ENCODE measurements at regions not wholly inside any gene's neighbourhood (a gene's known extent, or its start where the extent isn't known, plus 50 kb on each side); places are given as distances from the start of the nearest gene placed in this dataset.

DNA sequence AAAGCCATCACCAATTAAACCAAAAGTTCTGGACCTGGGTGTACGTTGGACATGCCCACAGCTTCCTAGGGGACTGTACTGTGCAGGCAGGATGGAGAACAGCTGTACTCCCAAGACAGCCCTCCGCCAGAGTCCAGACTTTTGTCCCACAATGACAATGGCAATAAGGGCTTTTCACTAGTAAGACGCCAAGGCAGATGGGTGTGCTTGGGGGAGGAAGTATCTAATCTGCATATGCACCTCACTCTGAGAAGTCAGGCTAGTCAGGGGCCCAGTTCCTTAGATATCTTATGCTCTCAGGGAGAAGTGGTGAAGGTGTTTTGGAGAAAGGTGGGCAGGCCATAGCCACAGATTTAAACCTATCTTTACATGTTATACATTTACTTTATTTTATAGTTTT lies 85.1 kb upstream of the USP47 start:
- Histone ChIP-seq H3K4ac (ENCODE audit: low read depth, low read length) (no peak overlapping the region), H4K91ac (ENCODE audit: insufficient read depth, low read depth, low read length) (no peak overlapping the region), H3K79me1 (ENCODE audit: low read depth in 1 of 2, low read length in 2 of 2) (no peaks in the 10 kb centered on the region), H4K20me1 (ENCODE audit: insufficient read depth, low read length) (no peaks in the 10 kb centered on the region), H2AK5ac (ENCODE audit: low read depth, low read length) (no peak overlapping the region), H3K4me3 (ENCODE audit: insufficient read depth, low read depth, low read length) (no peak overlapping the region), H3K9ac (ENCODE audit: low read depth, low read length) (no peak overlapping the region), H3K27ac (ENCODE audit: insufficient read depth, low read length) (no peak overlapping the region), H3K56ac (ENCODE audit: extremely low read depth, insufficient read depth, low read length) (no peak overlapping the region), H3K36me3 (ENCODE audit: control insufficient read depth, insufficient read depth, low read length) (no peaks in the 10 kb centered on the region), H3K9me1 (ENCODE audit: insufficient read depth, low read length) (no peaks in the 10 kb centered on the region), H3K4me1 (ENCODE audit: control insufficient read depth, insufficient read depth, low read length) (no peaks in the 10 kb centered on the region), H3K14ac (replicated peaks; ENCODE audit: low read depth, low read length) (no peak overlapping the region), H4K8ac (ENCODE audit: low read depth in 2 of 2, low read length in 2 of 2) (no peak overlapping the region), H2BK5ac (ENCODE audit: low read depth, low read length, poor library complexity, severe bottlenecking) (no peak overlapping the region), H3K27me3 (ENCODE audit: control insufficient read depth, insufficient read depth, low read length) (peaks cover 72% of the 10 kb centered on the region), H2BK20ac (ENCODE audit: low read depth, low read length) (no peak overlapping the region), H2AK9ac (replicated peaks; ENCODE audit: low read depth, low read length, poor library complexity) (no peak overlapping the region), H3K4me2 (ENCODE audit: low read depth, low read length) (no peak overlapping the region), H4K5ac (ENCODE audit: low read depth, low read length) (no peak overlapping the region), H3K23ac (ENCODE audit: low read depth, low read length) (no peak overlapping the region), H2BK15ac (ENCODE audit: low read depth, low read length) (no peak overlapping the region), H3K9me3 (ENCODE audit: control insufficient read depth, insufficient read depth, low read length) (no peaks in the 10 kb centered on the region), H3K18ac (ENCODE audit: low read depth, low read length) (no peak overlapping the region), H2AFZ (replicated peaks; ENCODE audit: low read length, poor library complexity) (no peak overlapping the region), H2BK120ac (ENCODE audit: low read depth, low read length) (no peak overlapping the region)
- CTCF ChIA-PET = no interaction called here
- in situ Hi-C loops (cut with MboI; ENCODE audit: low sequenced_read_pairs) = no loop called here
- intact Hi-C loops (cut with micrococcal nuclease) = no loop called here
- BruUV-seq (replicated peaks) = no TSS peak
- DNase-seq (no peak), ATAC-seq (ENCODE audit: low read depth) (no peak)
- dilution Hi-C loops (cut with HindIII; ENCODE audit: low sequenced_read_pairs, unreplicated experiment) = no loop called here
- POLR2A ChIA-PET (ENCODE audit: unreplicated experiment) = no interaction called here
- WGBS, 2 experiments (ENCODE audit: extremely low coverage in 2 of 2, insufficient read length in 1 of 2) = no CpG with 5 or more reads among the region's 3 CpGs
- TF ChIP-seq CHD1 (IDR thresholded peaks at IDR 0.05; ENCODE audit: low read depth, low read length) = no peak

Measured in IMR-90 (cell line).